DOHH2 (cell line): ENCODE measurements at regions not wholly inside any gene's neighbourhood (a gene's known extent, or its start where the extent isn't known, plus 50 kb on each side); places are given as distances from the start of the nearest gene placed in this dataset.

Source experiments
- H3F3A ChIP-seq: fragments of 200-600 bp; sonication (generic), shearing (Covaris generic); 2 replicates; pipeline ENCODE4 v1.6.0; 2016; ENCODE audit warnings: antibody characterized with exemption, mild to moderate bottlenecking; ENCODE audit not compliant: control insufficient read depth, insufficient read depth
- H3K27ac ChIP-seq: fragments of 200-600 bp; sonication (generic); 2 replicates; pipeline ENCODE4 v1.5.1; 2014; ENCODE audit warnings: low read depth, mild to moderate bottlenecking, low read length, moderate library complexity
- H3K27me3 ChIP-seq: fragments of 200-600 bp; sonication (generic); 2 replicates; pipeline ENCODE4 v1.6.1; 2014; ENCODE audit warnings: mild to moderate bottlenecking, low read length, mixed read lengths; ENCODE audit not compliant: control insufficient read depth
- H3K36me3 ChIP-seq: fragments of 200-600 bp; sonication (generic); 2 replicates; pipeline ENCODE4 v1.6.1; 2014; ENCODE audit warnings: mild to moderate bottlenecking, low read length, moderate library complexity, mixed read lengths; ENCODE audit not compliant: control insufficient read depth
- H3K4me1 ChIP-seq: fragments of 200-600 bp; sonication (generic); 2 replicates; pipeline ENCODE4 v1.6.1; 2014; ENCODE audit warnings: mild to moderate bottlenecking, low read length, mixed read lengths; ENCODE audit not compliant: control insufficient read depth
- H3K4me2 ChIP-seq: fragments of 200-600 bp; sonication (generic); 2 replicates; pipeline ENCODE4 v1.6.0; 2014; ENCODE audit warnings: mild to moderate bottlenecking, low read length, moderate library complexity
- H3K4me3 ChIP-seq: fragments of 200-600 bp; sonication (generic); 2 replicates; pipeline ENCODE4 v1.5.1; 2014; ENCODE audit warnings: mild to moderate bottlenecking, low read length, mixed read lengths
- H3K79me2 ChIP-seq: fragments of 200-600 bp; sonication (generic); 2 replicates; pipeline ENCODE4 v1.6.1; 2014; ENCODE audit warnings: mild to moderate bottlenecking, low read length, mixed read lengths; ENCODE audit not compliant: control insufficient read depth
- H3K9me2 ChIP-seq: fragments of 200-600 bp; sonication (generic); replicated peaks from 2 replicates; pipeline ENCODE4 v1.6.1; 2014; ENCODE audit warnings: mild to moderate bottlenecking, low read length, mixed read lengths; ENCODE audit not compliant: control insufficient read depth
- H3K9me3 ChIP-seq: fragments of 200-600 bp; sonication (generic); 2 replicates; pipeline ENCODE4 v1.6.1; 2014; ENCODE audit warnings: antibody characterized with exemption, low read length, mixed read lengths; ENCODE audit not compliant: control insufficient read depth, insufficient read depth
- H4K20me1 ChIP-seq: fragments of 200-600 bp; sonication (generic); 2 replicates; pipeline ENCODE4 v1.6.0; 2014; ENCODE audit warnings: low read depth, mild to moderate bottlenecking, antibody characterized with exemption, low read length, moderate library complexity; ENCODE audit not compliant: control insufficient read depth, insufficient read depth
- CTCF ChIP-seq: fragments of 200-600 bp; sonication (generic); IDR thresholded peaks from one replicate; pipeline ENCODE4 v1.5.1; 2014; ENCODE audit warnings: antibody characterized with exemption, mild to moderate bottlenecking, low read depth, low read length; ENCODE audit not compliant: poor library complexity, severe bottlenecking
- EZH2phosphoT487 ChIP-seq: fragments of 200-600 bp; sonication (generic); IDR thresholded peaks from 2 replicates; pipeline ENCODE4 v1.6.1; 2017; ENCODE audit warnings: borderline replicate concordance, mild to moderate bottlenecking, antibody characterized with exemption, low read length, moderate library complexity, mixed read lengths

DNA sequence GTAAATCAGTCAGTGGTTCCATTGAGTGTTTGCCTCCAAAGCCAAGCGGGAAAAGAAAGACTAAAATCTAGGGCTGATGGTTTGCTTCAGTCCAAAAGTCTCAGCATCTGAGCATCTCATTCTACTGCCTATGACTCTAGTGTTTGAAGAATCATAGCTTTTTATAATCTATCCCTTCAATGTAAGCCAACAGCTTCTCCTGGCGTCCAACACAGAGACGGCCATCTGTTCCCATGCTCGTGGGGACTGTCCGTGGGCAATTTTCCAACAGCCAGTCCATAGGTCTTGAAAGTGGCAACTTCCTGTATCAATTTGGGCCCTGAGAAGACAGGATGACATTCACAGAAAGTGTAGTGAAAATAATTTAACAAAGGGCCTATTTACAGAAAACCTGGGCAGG, 544.4 kb upstream of the TMEM132C start:
- H3K9me3 ChIP-seq: no peaks in the 10 kb centered on the region
- H3K4me2 ChIP-seq: no peak overlapping the region
- H3K4me3 ChIP-seq: no peak overlapping the region
- H3K27me3 ChIP-seq: no peaks in the 10 kb centered on the region
- no peaks in the 10 kb centered on the region for H3K4me1 ChIP-seq
- no peak for TF ChIP-seq EZH2phosphoT487
- TF ChIP-seq CTCF: no peak
- H4K20me1 ChIP-seq: no peaks in the 10 kb centered on the region
- H3K9me2 ChIP-seq: no peaks in the 10 kb centered on the region
- no peaks in the 10 kb centered on the region for H3K79me2 ChIP-seq
- no peak overlapping the region for H3K27ac ChIP-seq
- no peaks in the 10 kb centered on the region for H3F3A ChIP-seq
- no peaks in the 10 kb centered on the region for H3K36me3 ChIP-seq

DNA sequence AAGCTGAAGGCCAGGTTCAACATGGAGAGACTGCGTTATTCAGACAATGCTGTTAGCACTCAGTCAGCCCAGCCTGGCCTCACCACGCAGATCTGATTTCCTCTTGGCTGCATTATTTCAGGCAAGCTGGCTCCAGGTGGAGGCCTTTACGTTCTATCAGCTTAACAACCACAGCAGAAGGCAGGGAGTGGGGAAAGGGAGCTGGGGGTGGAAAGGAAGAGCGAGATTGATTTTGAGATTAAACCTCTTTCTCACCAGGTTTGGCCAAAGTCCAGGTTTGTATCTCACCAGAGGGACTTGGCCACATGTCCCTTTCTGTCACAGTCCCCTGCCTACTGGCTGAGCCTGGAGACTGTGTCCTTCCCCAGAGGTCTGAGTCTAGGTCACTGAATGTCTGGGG, 543.7 kb upstream of the TMEM132C start:
- H3K27me3 ChIP-seq: no peaks in the 10 kb centered on the region
- no peak overlapping the region for H3K4me2 ChIP-seq
- H3K9me2 ChIP-seq: no peaks in the 10 kb centered on the region
- no peak overlapping the region for H3K4me3 ChIP-seq
- no peaks in the 10 kb centered on the region for H3K9me3 ChIP-seq
- no peaks in the 10 kb centered on the region for H3K79me2 ChIP-seq
- H3K27ac ChIP-seq: no peak overlapping the region
- H4K20me1 ChIP-seq: no peaks in the 10 kb centered on the region
- no peaks in the 10 kb centered on the region for H3F3A ChIP-seq
- no peaks in the 10 kb centered on the region for H3K4me1 ChIP-seq
- TF ChIP-seq EZH2phosphoT487: no peak
- TF ChIP-seq CTCF: no peak
- H3K36me3 ChIP-seq: no peaks in the 10 kb centered on the region

DNA sequence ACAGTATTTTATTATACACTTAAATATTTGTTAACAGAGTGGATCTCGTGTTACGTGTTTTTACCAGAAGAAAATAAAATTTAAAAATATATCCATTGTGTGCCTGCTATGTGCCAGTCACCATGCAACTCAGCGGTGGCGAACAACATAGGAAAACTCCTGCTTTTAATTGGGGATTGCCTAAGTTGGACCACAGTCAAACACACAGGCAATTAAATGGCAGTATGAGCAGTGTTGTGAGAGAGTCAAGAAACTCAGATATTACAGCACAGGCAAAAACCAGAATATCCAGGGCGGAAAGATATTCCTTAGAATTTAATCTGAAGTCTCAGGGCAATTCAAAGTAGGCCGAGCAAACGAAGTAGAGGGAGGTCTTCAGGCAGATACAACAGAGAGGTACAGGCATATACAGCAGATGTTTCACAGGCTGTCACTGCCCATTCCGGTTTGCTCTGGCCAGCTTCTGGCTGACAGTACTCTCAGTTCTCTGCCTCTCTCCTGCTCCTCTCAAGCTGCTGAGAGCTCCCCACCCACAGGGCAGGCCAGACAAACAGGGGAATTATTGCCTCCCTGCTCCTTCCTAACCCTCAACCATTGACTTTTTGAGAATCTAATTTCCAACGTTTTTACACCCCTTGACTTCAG, 540.2 kb upstream of the TMEM132C start:
- Histone ChIP-seq H3F3A (no peaks in the 10 kb centered on the region), H3K9me2 (no peaks in the 10 kb centered on the region), H3K9me3 (no peaks in the 10 kb centered on the region), H3K4me2 (no peak overlapping the region), H3K79me2 (no peaks in the 10 kb centered on the region), H4K20me1 (no peaks in the 10 kb centered on the region), H3K4me1 (no peaks in the 10 kb centered on the region), H3K27ac (no peak overlapping the region), H3K36me3 (no peaks in the 10 kb centered on the region), H3K27me3 (no peaks in the 10 kb centered on the region), H3K4me3 (no peak overlapping the region)
- no peak for TF ChIP-seq EZH2phosphoT487
- no peak for TF ChIP-seq CTCF

- no peak overlapping the region for H3K4me3 ChIP-seq
- H3K36me3 ChIP-seq: no peaks in the 10 kb centered on the region
- no peaks in the 10 kb centered on the region for H3K27me3 ChIP-seq
- H3K9me2 ChIP-seq: no peaks in the 10 kb centered on the region
- no peaks in the 10 kb centered on the region for H3F3A ChIP-seq
- H4K20me1 ChIP-seq: no peaks in the 10 kb centered on the region
- H3K27ac ChIP-seq: no peak overlapping the region
- TF ChIP-seq EZH2phosphoT487: no peak
- TF ChIP-seq CTCF: no peak
- H3K9me3 ChIP-seq: no peaks in the 10 kb centered on the region
- H3K4me2 ChIP-seq: no peak overlapping the region
- no peaks in the 10 kb centered on the region for H3K79me2 ChIP-seq
- H3K4me1 ChIP-seq: no peaks in the 10 kb centered on the region
These were observed 538.7 kb upstream of the TMEM132C start for GRCh38 chr12:127728285-127728684.
